ENCODE measurements at regions not wholly inside any gene's neighbourhood (a gene's known extent, or its start where the extent isn't known, plus 50 kb on each side); places are given as distances from the start of the nearest gene placed in this dataset.

- TF ChIP-seq CTCF (IDR thresholded peaks at IDR 0.05) = no peak
- TF ChIP-seq POLR2A (IDR thresholded peaks at IDR 0.05) = no peak
Measured at GRCh38 chr21:15604413-15604812, 125.4 kb upstream of the USP25 start.

Measured in suprapubic skin (tissue), 3 donors.